Caco-2 (cell line): ENCODE measurements at regions not wholly inside any gene's neighbourhood (a gene's known extent, or its start where the extent isn't known, plus 50 kb on each side); places are given as distances from the start of the nearest gene placed in this dataset.

Experiments used
- BruUV-seq: library from RNA; stranded (reverse); fragments of 400-500 nt; replicated peaks from 2 replicates; lab custom pipeline; 2021; lab: Mats Ljungman, UMichigan
- CTCF ChIA-PET: fragments of 300-600 bp; sonication (Branson Sonifier 250); formaldehyde crosslinking; loops from one replicate; lab custom pipeline; 2022; ENCODE audit warnings: antibody characterized with exemption; lab: Charles Lee
- POLR2A ChIA-PET: fragments of 300-600 bp; sonication (Branson Sonifier 250); formaldehyde crosslinking; loops from one replicate; lab custom pipeline; 2022; ENCODE audit warnings: antibody characterized with exemption; lab: Charles Lee
- DNase-seq, 2 experiments: peaks; one replicate each; pipeline versions ENCODE4 v3.0.0 to v3.0.0-alpha.2; 2020 to 2022
- H3K27me3 ChIP-seq: replicated peaks from 2 replicates; pipeline ENCODE4 v1.6.0; 2011; ENCODE audit warnings: low read length; ENCODE audit not compliant: control insufficient read depth, insufficient read depth
- H3K36me3 ChIP-seq: 2 replicates; pipeline ENCODE4 v1.5.1; 2011; ENCODE audit warnings: low read length; ENCODE audit not compliant: control insufficient read depth, insufficient read depth
- H3K4me1 ChIP-seq: fragments of 250-450 bp; sonication (Bioruptor Pico); 2 replicates; pipeline ENCODE4 v1.5.1; 2020; ENCODE audit warnings: mild to moderate bottlenecking
- H3K4me3 ChIP-seq: 2 replicates; pipeline ENCODE4 v1.5.1; 2011; ENCODE audit warnings: low read depth, mild to moderate bottlenecking, control low read depth, low read length
- H3K9me3 ChIP-seq: fragments of 250-450 bp; sonication (Bioruptor Pico); 2 replicates; pipeline ENCODE4 v1.5.1; 2020; ENCODE audit warnings: mild to moderate bottlenecking, moderate library complexity
- H3K27ac Mint-ChIP-seq: one replicate; pipeline ENCODE4 v1.8.0; 2022; ENCODE audit warnings: mixed read lengths; ENCODE audit not compliant: unreplicated experiment
- H3K27me3 Mint-ChIP-seq: one replicate; pipeline ENCODE4 v1.8.0; 2022; ENCODE audit warnings: mixed read lengths; ENCODE audit not compliant: insufficient read depth, unreplicated experiment
- H3K36me3 Mint-ChIP-seq: one replicate; pipeline ENCODE4 v1.8.0; 2022; ENCODE audit warnings: mild to moderate bottlenecking, mixed read lengths; ENCODE audit not compliant: insufficient read depth, unreplicated experiment
- H3K4me1 Mint-ChIP-seq: one replicate; pipeline ENCODE4 v1.8.0; 2022; ENCODE audit warnings: low read depth, mixed read lengths; ENCODE audit not compliant: unreplicated experiment
- H3K4me3 Mint-ChIP-seq: one replicate; pipeline ENCODE4 v1.8.0; 2022; ENCODE audit warnings: mild to moderate bottlenecking, moderate library complexity, mixed read lengths; ENCODE audit not compliant: unreplicated experiment
- H3K9me3 Mint-ChIP-seq: one replicate; pipeline ENCODE4 v1.8.0; 2022; ENCODE audit warnings: mixed read lengths; ENCODE audit not compliant: unreplicated experiment
- intact Hi-C: fragments of 100-400 bp; cut with micrococcal nuclease; formaldehyde crosslinking; loops from one replicate; pipeline ENCODE4 v1.10.0; 2022; ENCODE audit not compliant: unreplicated experiment
- TF ChIP-seq, protein P1 (sequence below), 2 experiments: fragments of 200-600 bp in 1 of 2; IDR thresholded peaks; 1 replicate in 1 of 2; 2 replicates in 1 of 2; pipeline versions ENCODE4 v1.5.1 to v1.8.0; 2011 to 2022; ENCODE audit warnings: antibody characterized with exemption in 1 of 2, control low read depth in 1 of 2, inconsistent platforms in 1 of 2, low read depth in 1 of 2, low read length in 1 of 2, mild to moderate bottlenecking in 1 of 2, moderate library complexity in 1 of 2; ENCODE audit not compliant: insufficient read depth in 1 of 2, severe bottlenecking in 1 of 2, unreplicated experiment in 1 of 2

GRCh38 chr3:106371221-106371970, 502.6 kb upstream of the CBLB start:
- intact Hi-C loops, result no loop called here
- Mint-ChIP-seq H3K27me3 (peaks cover 3% of the 10 kb centered on the region), H3K9me3 (no peaks in the 10 kb centered on the region), H3K4me1 (no peaks in the 10 kb centered on the region), H3K27ac (no peak overlapping the region), H3K4me3 (no peak overlapping the region), H3K36me3 (no peaks in the 10 kb centered on the region)
- Histone ChIP-seq H3K9me3 (no peaks in the 10 kb centered on the region), H3K36me3 (no peaks in the 10 kb centered on the region), H3K4me3 (no peak overlapping the region), H3K27me3 (no peaks in the 10 kb centered on the region), H3K4me1 (no peaks in the 10 kb centered on the region)
- POLR2A ChIA-PET, result no interaction called here
- no peak for DNase-seq
- TF ChIP-seq, protein P1, sequence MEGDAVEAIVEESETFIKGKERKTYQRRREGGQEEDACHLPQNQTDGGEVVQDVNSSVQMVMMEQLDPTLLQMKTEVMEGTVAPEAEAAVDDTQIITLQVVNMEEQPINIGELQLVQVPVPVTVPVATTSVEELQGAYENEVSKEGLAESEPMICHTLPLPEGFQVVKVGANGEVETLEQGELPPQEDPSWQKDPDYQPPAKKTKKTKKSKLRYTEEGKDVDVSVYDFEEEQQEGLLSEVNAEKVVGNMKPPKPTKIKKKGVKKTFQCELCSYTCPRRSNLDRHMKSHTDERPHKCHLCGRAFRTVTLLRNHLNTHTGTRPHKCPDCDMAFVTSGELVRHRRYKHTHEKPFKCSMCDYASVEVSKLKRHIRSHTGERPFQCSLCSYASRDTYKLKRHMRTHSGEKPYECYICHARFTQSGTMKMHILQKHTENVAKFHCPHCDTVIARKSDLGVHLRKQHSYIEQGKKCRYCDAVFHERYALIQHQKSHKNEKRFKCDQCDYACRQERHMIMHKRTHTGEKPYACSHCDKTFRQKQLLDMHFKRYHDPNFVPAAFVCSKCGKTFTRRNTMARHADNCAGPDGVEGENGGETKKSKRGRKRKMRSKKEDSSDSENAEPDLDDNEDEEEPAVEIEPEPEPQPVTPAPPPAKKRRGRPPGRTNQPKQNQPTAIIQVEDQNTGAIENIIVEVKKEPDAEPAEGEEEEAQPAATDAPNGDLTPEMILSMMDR (IDR thresholded peaks at IDR 0.05; ENCODE audit: insufficient read depth in 1 of 2, low read depth in 1 of 2, low read length in 1 of 2, severe bottlenecking in 1 of 2, unreplicated experiment in 1 of 2), result no peak
- no TSS peak for BruUV-seq
- CTCF ChIA-PET, result no interaction called here

DNA sequence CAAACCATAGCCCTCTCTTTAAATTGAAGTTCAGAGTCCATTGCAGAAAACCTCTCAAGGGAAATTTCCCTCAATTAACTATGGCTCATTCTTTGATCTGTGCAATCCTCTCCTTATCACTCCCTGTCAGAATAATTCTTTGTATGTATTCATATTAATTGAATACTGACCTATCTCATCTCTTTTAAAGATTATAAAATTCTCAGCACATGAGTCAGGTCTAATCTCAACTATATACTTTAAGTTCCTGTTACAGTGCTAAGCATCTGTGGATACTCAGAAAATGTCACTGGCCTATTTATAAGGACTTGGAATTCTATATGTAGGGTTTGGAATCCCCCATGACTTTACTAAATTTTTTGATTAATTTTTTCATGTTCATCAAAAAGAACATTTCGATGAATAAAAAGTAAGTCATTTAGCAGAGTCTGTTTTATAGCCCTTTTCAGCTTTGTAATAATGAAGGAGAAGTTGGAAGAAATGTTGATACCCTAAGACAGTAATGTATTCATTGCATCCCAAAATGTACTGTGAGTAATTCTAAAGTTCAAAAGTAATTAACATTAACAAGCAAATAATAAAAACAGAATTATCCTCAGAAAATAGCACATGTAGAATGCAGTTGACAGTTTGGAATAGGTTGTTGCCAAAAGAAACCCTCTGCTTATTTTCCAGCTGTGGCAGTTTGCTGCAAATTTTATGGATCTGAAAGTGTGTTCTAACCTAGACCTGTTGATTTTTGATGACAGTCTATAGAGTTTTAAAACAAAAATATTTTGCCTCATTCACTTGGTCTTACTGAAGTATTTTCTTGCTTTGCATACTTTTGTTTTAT, 503.4 kb upstream of the CBLB start:
- ChIA-PET POLR2A (no interaction called here), CTCF (no interaction called here)
- H3K36me3 ChIP-seq, result no peaks in the 10 kb centered on the region

DNA sequence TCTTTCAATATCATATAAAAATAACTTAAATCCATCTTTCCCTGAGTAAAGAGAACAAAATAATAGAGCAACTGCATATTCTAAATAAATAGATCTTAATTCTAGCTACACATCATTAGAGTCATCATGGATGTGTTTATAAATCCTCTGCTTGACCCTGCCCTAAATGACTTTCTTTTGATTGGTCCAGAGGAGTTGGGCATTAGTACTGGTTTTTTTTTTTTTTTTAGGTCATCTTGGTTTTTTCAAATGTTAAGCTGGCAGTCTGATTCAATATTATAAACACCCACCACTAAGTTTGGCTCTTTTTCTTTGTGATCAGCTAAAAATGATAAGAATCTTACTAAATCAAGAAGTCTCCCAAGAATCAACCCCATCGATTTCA, 504.0 kb upstream of the CBLB start:
- H3K9me3 ChIP-seq, result no peaks in the 10 kb centered on the region
- no peaks in the 10 kb centered on the region for H3K36me3 Mint-ChIP-seq
- DNase-seq, result no peak
- no peak overlapping the region for H3K4me3 ChIP-seq
- no peak overlapping the region for H3K27ac Mint-ChIP-seq
- H3K4me1 ChIP-seq, result no peaks in the 10 kb centered on the region
- ChIA-PET CTCF (no interaction called here), POLR2A (no interaction called here)
- H3K9me3 Mint-ChIP-seq, result no peaks in the 10 kb centered on the region
- H3K36me3 ChIP-seq, result no peaks in the 10 kb centered on the region
- no peaks in the 10 kb centered on the region for H3K27me3 ChIP-seq
- no TSS peak for BruUV-seq
- intact Hi-C loops, result no loop called here
- no peaks in the 10 kb centered on the region for H3K4me1 Mint-ChIP-seq
- H3K27me3 Mint-ChIP-seq, result peaks cover 3% of the 10 kb centered on the region
- H3K4me3 Mint-ChIP-seq, result no peak overlapping the region
- TF ChIP-seq, protein P1 (IDR thresholded peaks at IDR 0.05; ENCODE audit: insufficient read depth in 1 of 2, low read depth in 1 of 2, low read length in 1 of 2, severe bottlenecking in 1 of 2, unreplicated experiment in 1 of 2), result no peak

More for the DNA sequence above, 503.4 kb upstream of the CBLB start:
- Mint-ChIP-seq H3K36me3 (no peaks in the 10 kb centered on the region), H3K27ac (no peak overlapping the region), H3K27me3 (peaks cover 3% of the 10 kb centered on the region), H3K4me1 (no peaks in the 10 kb centered on the region), H3K9me3 (no peaks in the 10 kb centered on the region), H3K4me3 (no peak overlapping the region)
- no peak for DNase-seq
- no peaks in the 10 kb centered on the region for H3K9me3 ChIP-seq
- H3K4me3 ChIP-seq, result no peak overlapping the region
- BruUV-seq, result no TSS peak
- no peaks in the 10 kb centered on the region for H3K27me3 ChIP-seq
- intact Hi-C loops, result no loop called here
- no peaks in the 10 kb centered on the region for H3K4me1 ChIP-seq
- TF ChIP-seq, protein P1 (IDR thresholded peaks at IDR 0.05; ENCODE audit: insufficient read depth in 1 of 2, low read depth in 1 of 2, low read length in 1 of 2, severe bottlenecking in 1 of 2, unreplicated experiment in 1 of 2), result no peak
